Breast epithelium (tissue), 3 donors: ENCODE measurements at regions not wholly inside any gene's neighbourhood (a gene's known extent, or its start where the extent isn't known, plus 50 kb on each side); places are given as distances from the start of the nearest gene placed in this dataset.

ENCODE experiments used
- POLR2A ChIP-seq: fragments of 450-650 bp; IDR thresholded peaks from one replicate; pipeline ENCODE4 v1.6.1; 2016; ENCODE audit warnings: antibody characterized with exemption, mild to moderate bottlenecking, moderate library complexity
- POLR2AphosphoS5 ChIP-seq, 3 donors: sonication (generic); formaldehyde crosslinking; IDR thresholded peaks; one replicate each; pipeline ENCODE4 v1.6.1; 2017; ENCODE audit warnings: antibody characterized with exemption in 3 of 3
- TF ChIP-seq, protein P1 (sequence below), 3 donors: fragments of 450-650 bp; IDR thresholded peaks; one replicate each; pipeline ENCODE4 v1.5.1; 2016 to 2017; ENCODE audit warnings: antibody characterized with exemption in 3 of 3, mild to moderate bottlenecking in 3 of 3, moderate library complexity in 3 of 3

DNA sequence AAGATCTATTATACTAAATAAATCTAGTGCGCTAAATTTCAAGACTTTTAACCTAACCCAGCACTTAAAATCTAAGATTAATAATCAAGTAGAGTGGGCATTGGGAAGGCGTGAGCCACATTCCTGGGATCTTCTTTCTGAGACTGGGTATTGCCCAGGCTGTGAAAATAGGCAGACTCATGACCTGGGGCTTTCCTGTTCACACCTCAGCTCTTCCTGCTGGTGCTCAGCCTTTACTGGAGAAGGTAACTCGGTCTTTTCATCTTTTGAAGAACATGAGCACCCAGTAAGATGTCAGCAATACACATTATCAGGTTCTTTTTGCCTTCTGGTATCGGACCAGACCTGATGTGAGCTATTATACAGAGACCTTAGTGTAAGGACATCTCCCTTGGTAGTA lies 500.5 kb downstream of the PLCL1 start:
- TF ChIP-seq, protein P1, sequence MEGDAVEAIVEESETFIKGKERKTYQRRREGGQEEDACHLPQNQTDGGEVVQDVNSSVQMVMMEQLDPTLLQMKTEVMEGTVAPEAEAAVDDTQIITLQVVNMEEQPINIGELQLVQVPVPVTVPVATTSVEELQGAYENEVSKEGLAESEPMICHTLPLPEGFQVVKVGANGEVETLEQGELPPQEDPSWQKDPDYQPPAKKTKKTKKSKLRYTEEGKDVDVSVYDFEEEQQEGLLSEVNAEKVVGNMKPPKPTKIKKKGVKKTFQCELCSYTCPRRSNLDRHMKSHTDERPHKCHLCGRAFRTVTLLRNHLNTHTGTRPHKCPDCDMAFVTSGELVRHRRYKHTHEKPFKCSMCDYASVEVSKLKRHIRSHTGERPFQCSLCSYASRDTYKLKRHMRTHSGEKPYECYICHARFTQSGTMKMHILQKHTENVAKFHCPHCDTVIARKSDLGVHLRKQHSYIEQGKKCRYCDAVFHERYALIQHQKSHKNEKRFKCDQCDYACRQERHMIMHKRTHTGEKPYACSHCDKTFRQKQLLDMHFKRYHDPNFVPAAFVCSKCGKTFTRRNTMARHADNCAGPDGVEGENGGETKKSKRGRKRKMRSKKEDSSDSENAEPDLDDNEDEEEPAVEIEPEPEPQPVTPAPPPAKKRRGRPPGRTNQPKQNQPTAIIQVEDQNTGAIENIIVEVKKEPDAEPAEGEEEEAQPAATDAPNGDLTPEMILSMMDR (IDR thresholded peaks at IDR 0.05) = no peak
- TF ChIP-seq POLR2A (no peak), POLR2AphosphoS5 (IDR thresholded peaks at IDR 0.05) (no peak)
